ENCODE measurements at regions not wholly inside any gene's neighbourhood (a gene's known extent, or its start where the extent isn't known, plus 50 kb on each side); places are given as distances from the start of the nearest gene placed in this dataset.

DNA sequence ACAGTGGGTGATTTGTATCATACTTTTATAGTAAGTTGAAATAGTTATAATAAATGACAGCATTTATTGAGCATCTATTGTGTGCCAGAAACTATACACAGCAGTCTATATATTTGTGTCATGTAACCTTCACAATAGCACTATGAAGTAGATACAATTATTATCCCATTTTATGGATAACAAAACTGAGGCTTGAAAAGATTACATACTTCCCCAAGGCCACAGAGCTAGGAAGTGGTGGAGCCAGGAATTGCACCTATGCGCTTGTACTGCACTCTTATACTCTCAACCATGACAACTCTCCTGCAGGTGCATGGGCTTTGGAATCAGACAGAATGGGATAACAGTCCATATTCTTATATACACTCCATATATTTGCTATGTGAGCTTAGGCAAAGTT is 110.6 kb upstream of the SOX5 start:
- peaks cover 5% of the 10 kb centered on the region for H3K4me1 ChIP-seq (ENCODE audit: control insufficient read depth, insufficient read depth, low read length, unreplicated experiment)
- no peaks in the 10 kb centered on the region for H3K27me3 ChIP-seq (ENCODE audit: insufficient read depth, low read length)
- H3K79me2 ChIP-seq (ENCODE audit: control insufficient read depth, insufficient read depth, low read length, unreplicated experiment), result no peaks in the 10 kb centered on the region
- no peak overlapping the region for H3K27ac ChIP-seq (ENCODE audit: low read depth, low read length)
- no peaks in the 10 kb centered on the region for H3K36me3 ChIP-seq (ENCODE audit: insufficient read depth, low read length)
- H2AFZ ChIP-seq (ENCODE audit: low read length, unreplicated experiment), result no peak overlapping the region
- H3K4me3 ChIP-seq (ENCODE audit: low read depth, low read length), result no peak overlapping the region

DNA sequence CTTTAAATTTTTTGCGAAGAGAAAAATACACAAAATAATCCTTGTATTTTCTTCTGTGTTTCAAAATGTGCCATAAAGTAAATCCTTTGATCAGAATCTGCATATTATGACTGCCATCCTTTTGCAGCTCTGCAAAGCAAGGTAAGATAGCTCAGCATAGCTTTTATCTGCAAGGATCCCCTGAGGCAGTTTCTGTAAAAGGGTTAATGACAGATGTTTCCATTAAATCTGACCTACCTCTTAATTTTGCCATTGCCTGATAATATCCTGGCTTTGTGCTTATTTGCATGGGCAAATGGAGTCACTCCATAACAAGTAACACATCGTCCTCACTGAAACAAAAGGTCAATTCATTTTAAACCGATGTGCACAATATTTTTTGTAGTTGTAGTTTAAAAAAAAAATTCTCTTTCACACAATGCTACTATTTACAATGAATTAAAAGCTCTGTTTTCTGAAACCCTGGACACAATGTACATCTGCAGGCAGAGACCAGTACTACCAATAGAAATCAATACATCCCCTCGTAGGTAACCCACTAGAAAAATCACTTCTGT is 108.5 kb upstream of the SOX5 start:
- Histone ChIP-seq H2AFZ (ENCODE audit: low read length, unreplicated experiment) (no peak overlapping the region), H3K79me2 (ENCODE audit: control insufficient read depth, insufficient read depth, low read length, unreplicated experiment) (no peaks in the 10 kb centered on the region), H3K4me1 (ENCODE audit: control insufficient read depth, insufficient read depth, low read length, unreplicated experiment) (peaks cover 5% of the 10 kb centered on the region), H3K4me3 (ENCODE audit: low read depth, low read length) (no peak overlapping the region), H3K27me3 (ENCODE audit: insufficient read depth, low read length) (no peaks in the 10 kb centered on the region), H3K27ac (ENCODE audit: low read depth, low read length) (no peak overlapping the region), H3K36me3 (ENCODE audit: insufficient read depth, low read length) (no peaks in the 10 kb centered on the region)

DNA sequence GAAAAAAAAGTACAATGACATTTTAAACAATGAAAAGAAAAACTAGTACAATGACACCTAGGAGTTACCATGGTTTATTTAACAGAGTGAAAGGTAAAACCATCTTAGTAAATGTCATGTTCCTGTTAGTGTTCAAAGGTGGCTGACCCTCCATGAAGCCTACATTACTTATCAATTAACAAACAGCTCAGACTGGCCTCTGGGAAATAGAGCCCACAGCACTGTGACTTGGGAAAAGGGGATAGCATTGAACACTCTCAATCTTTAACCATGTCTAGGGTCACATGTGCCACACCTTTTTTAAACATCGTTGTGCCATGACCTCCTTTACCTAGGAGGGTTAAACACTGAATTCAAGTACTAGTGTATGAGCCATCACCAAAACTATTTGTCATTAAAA is 106.3 kb upstream of the SOX5 start:
- Histone ChIP-seq H3K4me1 (ENCODE audit: control insufficient read depth, insufficient read depth, low read length, unreplicated experiment) (no peaks in the 10 kb centered on the region), H2AFZ (ENCODE audit: low read length, unreplicated experiment) (no peak overlapping the region), H3K36me3 (ENCODE audit: insufficient read depth, low read length) (no peaks in the 10 kb centered on the region), H3K4me3 (ENCODE audit: low read depth, low read length) (no peak overlapping the region), H3K79me2 (ENCODE audit: control insufficient read depth, insufficient read depth, low read length, unreplicated experiment) (no peaks in the 10 kb centered on the region), H3K27me3 (ENCODE audit: insufficient read depth, low read length) (no peaks in the 10 kb centered on the region), H3K27ac (ENCODE audit: low read depth, low read length) (no peak overlapping the region)

DNA sequence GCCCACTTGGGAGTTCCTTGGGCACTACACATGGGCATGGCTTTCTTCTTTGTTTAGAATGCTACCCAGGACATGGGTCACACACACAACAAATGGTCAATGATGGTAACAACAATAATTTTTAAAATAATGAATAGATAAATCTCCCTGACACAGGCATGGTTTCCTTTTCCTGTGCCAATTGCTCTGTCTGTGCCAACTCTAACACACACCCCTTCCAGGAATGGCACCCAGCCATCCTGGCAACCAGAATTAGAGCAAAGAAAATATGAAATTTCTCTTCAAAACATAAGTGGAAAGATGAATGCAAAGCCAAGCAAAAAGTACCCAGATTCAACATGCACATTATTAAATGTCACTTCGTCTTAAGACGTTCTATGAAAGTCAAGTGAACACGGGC is 104.9 kb upstream of the SOX5 start:
- Histone ChIP-seq H2AFZ (ENCODE audit: low read length, unreplicated experiment) (no peak overlapping the region), H3K36me3 (ENCODE audit: insufficient read depth, low read length) (no peaks in the 10 kb centered on the region), H3K27me3 (ENCODE audit: insufficient read depth, low read length) (no peaks in the 10 kb centered on the region), H3K27ac (ENCODE audit: low read depth, low read length) (no peak overlapping the region), H3K79me2 (ENCODE audit: control insufficient read depth, insufficient read depth, low read length, unreplicated experiment) (no peaks in the 10 kb centered on the region), H3K4me3 (ENCODE audit: low read depth, low read length) (no peak overlapping the region), H3K4me1 (ENCODE audit: control insufficient read depth, insufficient read depth, low read length, unreplicated experiment) (no peaks in the 10 kb centered on the region)

DNA sequence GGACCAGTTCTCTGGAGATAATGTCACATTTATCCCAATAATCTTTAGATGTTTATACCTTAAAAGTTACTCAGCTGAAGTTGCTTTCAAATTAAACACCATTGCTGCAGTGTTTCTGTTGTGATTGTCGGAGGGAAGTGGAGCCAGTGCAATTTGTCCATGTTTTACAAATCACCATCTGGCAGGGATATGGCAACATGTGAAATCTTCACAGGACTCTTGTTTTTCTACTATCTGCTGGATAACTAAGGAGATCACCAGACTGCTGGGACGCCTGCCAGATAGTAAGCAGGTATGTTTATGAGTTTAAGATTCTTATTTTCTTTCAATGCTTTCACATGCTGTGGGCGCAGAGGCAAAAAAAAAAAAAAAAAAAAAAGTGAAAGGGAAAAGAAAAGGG is 100.3 kb upstream of the SOX5 start:
- peaks cover 14% of the 10 kb centered on the region; the same call in 1 of the 2 replicates for H3K27me3 ChIP-seq (ENCODE audit: insufficient read depth, low read length)
- H3K4me1 ChIP-seq (ENCODE audit: control insufficient read depth, insufficient read depth, low read length, unreplicated experiment), result peaks cover 15% of the 10 kb centered on the region
- H3K27ac ChIP-seq (ENCODE audit: low read depth, low read length), result no peak overlapping the region
- H2AFZ ChIP-seq (ENCODE audit: low read length, unreplicated experiment), result no peak overlapping the region
- H3K36me3 ChIP-seq (ENCODE audit: insufficient read depth, low read length), result no peaks in the 10 kb centered on the region
- H3K4me3 ChIP-seq (ENCODE audit: low read depth, low read length), result no peak overlapping the region
- H3K79me2 ChIP-seq (ENCODE audit: control insufficient read depth, insufficient read depth, low read length, unreplicated experiment), result no peaks in the 10 kb centered on the region

DNA sequence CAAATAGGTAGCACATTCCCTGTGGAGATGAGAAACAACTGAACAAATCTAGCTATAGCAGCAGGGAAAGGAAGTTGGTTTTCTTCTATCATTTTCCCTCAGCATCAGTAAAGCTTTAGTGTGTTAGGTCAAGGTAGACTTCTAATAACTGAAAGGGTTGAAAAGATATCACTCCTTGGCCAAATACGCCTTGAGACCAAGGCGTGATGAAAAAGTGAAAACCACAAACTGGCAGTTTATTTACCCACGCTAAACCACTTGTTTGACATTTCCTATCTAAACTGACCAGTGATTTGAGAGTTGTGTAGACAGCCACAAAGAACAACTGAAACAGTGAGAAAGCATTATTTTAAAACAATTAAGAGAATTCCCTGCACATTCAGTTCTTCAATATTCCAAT is 99.6 kb upstream of the SOX5 start:
- Histone ChIP-seq H3K79me2 (ENCODE audit: control insufficient read depth, insufficient read depth, low read length, unreplicated experiment) (no peaks in the 10 kb centered on the region), H3K4me1 (ENCODE audit: control insufficient read depth, insufficient read depth, low read length, unreplicated experiment) (peaks cover 15% of the 10 kb centered on the region), H3K4me3 (ENCODE audit: low read depth, low read length) (no peak overlapping the region), H3K27ac (ENCODE audit: low read depth, low read length) (no peak overlapping the region), H3K27me3 (ENCODE audit: insufficient read depth, low read length) (peaks cover 14% of the 10 kb centered on the region; the same call in 1 of the 2 replicates), H3K36me3 (ENCODE audit: insufficient read depth, low read length) (no peaks in the 10 kb centered on the region), H2AFZ (ENCODE audit: low read length, unreplicated experiment) (no peak overlapping the region)

DNA sequence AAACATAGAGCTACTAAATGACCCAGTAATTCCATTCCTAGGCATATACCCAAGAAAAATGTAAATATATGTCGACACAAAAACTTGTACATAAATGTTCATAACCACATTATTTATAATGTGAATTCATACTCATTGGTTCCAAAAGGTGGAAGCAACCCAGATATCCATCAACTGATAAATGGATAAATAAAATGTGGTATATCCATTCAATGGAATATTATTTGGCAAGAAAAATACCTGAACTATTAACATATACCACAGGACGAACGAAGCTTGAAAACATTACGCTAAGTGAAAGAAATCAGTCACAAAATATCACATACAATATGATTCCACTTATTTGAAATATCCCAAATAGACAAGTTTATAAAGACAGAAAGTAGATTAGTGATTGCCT is 99.0 kb upstream of the SOX5 start:
- Histone ChIP-seq H3K4me1 (ENCODE audit: control insufficient read depth, insufficient read depth, low read length, unreplicated experiment) (peaks cover 15% of the 10 kb centered on the region), H3K36me3 (ENCODE audit: insufficient read depth, low read length) (no peaks in the 10 kb centered on the region), H3K79me2 (ENCODE audit: control insufficient read depth, insufficient read depth, low read length, unreplicated experiment) (no peaks in the 10 kb centered on the region), H2AFZ (ENCODE audit: low read length, unreplicated experiment) (no peak overlapping the region), H3K27ac (ENCODE audit: low read depth, low read length) (no peak overlapping the region), H3K4me3 (ENCODE audit: low read depth, low read length) (no peak overlapping the region), H3K27me3 (ENCODE audit: insufficient read depth, low read length) (peaks cover 14% of the 10 kb centered on the region; the same call in 1 of the 2 replicates)

DNA sequence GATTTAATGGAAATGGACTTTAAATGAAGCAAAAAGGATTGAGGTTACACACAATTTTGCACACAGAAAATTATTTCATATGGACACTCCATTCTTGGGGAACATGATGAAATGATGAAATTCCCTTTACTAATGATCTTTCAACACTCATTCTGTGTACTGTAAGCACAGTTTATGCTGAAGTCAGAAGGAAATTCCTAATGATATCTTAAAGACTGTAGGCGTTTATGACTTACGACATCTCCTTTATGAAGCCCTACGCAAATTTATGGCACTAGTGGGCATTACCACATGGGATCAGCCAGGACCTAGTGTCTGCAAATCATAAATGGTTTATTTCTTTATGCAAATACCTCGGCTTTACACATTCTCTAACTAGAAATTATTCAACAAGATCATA is 97.9 kb upstream of the SOX5 start:
- peaks cover 15% of the 10 kb centered on the region for H3K4me1 ChIP-seq (ENCODE audit: control insufficient read depth, insufficient read depth, low read length, unreplicated experiment)
- no peak overlapping the region for H3K4me3 ChIP-seq (ENCODE audit: low read depth, low read length)
- H3K27me3 ChIP-seq (ENCODE audit: insufficient read depth, low read length), result peaks cover 14% of the 10 kb centered on the region; the same call in 1 of the 2 replicates
- H2AFZ ChIP-seq (ENCODE audit: low read length, unreplicated experiment), result no peak overlapping the region
- H3K36me3 ChIP-seq (ENCODE audit: insufficient read depth, low read length), result no peaks in the 10 kb centered on the region
- H3K27ac ChIP-seq (ENCODE audit: low read depth, low read length), result no peak overlapping the region
- H3K79me2 ChIP-seq (ENCODE audit: control insufficient read depth, insufficient read depth, low read length, unreplicated experiment), result no peaks in the 10 kb centered on the region

DNA sequence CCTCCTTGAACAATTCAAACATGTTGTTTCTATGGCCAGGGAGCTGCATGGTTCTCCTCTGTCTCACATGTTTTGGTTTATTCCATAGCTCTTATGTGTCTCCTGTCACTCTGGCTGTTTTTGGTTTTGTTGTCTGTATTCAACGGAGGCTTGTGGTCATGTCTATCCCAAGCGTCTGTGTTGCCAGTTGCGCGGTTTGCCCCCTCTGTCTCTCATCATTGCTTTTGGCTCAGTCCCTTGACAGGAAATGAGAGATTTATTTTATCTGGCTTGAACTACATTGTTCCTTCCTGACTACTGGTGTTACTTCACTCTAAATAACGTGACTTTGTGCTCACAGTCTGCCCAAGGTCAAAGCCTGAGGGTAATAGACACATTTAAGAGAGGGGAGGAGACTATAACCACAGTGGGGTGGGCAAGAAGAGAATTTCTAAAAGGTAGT is 96.4 kb upstream of the SOX5 start:
- no peaks in the 10 kb centered on the region for H3K79me2 ChIP-seq (ENCODE audit: control insufficient read depth, insufficient read depth, low read length, unreplicated experiment)
- H2AFZ ChIP-seq (ENCODE audit: low read length, unreplicated experiment), result no peak overlapping the region
- peak overlapping the region; percentile 39 for H3K27ac ChIP-seq (ENCODE audit: low read depth, low read length)
- H3K27me3 ChIP-seq (ENCODE audit: insufficient read depth, low read length), result peaks cover 14% of the 10 kb centered on the region
- peak overlapping the region; percentile 24 for H3K4me3 ChIP-seq (ENCODE audit: low read depth, low read length)
- H3K36me3 ChIP-seq (ENCODE audit: insufficient read depth, low read length), result no peaks in the 10 kb centered on the region
- peaks cover 15% of the 10 kb centered on the region for H3K4me1 ChIP-seq (ENCODE audit: control insufficient read depth, insufficient read depth, low read length, unreplicated experiment)

DNA sequence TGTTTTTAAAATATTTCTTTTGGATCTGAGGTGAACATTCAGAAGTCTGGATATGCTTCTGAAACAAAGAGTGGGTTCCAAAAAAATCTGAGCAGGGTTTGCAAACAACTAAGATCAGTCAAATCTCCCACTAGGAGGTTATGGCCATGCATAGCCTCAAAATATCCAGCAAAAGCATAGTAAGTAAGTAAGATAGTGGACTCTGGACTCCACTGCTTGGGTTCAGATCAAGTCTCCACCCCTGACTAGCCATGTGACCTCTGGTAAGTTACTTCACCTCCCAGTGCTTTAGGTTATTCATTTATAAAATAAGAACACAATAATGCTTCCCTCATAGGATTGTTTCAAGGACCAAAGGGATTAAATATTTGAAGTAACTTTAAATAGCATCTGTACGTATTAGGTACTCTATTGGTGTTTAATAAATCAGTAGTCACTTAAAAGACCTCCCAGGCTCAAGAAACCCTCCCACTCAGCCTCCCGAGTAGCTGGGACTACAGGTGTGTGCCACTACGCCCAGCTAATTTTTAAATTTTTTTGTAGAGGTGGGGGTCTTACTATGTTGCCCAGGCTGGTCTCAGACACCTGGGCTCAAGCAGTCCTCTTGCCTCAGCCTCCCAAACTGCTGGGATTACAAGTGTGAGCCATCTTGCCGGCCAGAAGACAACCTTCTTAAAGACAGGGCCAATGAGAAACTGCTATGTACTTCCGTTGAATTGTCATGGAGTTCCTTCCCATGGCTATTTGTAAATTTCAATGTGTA is 95.7 kb upstream of the SOX5 start:
- H3K36me3 ChIP-seq (ENCODE audit: insufficient read depth, low read length), result no peaks in the 10 kb centered on the region
- no peak overlapping the region for H2AFZ ChIP-seq (ENCODE audit: low read length, unreplicated experiment)
- H3K4me1 ChIP-seq (ENCODE audit: control insufficient read depth, insufficient read depth, low read length, unreplicated experiment), result peaks cover 15% of the 10 kb centered on the region
- peak overlapping the region; percentile 39; the same call in 1 of the 2 replicates for H3K27ac ChIP-seq (ENCODE audit: low read depth, low read length)
- 0 out of 2 replicates have a peak overlapping the region, but pooled peaks have one; percentile 24 for H3K4me3 ChIP-seq (ENCODE audit: low read depth, low read length)
- peaks cover 14% of the 10 kb centered on the region for H3K27me3 ChIP-seq (ENCODE audit: insufficient read depth, low read length)
- H3K79me2 ChIP-seq (ENCODE audit: control insufficient read depth, insufficient read depth, low read length, unreplicated experiment), result no peaks in the 10 kb centered on the region

DNA sequence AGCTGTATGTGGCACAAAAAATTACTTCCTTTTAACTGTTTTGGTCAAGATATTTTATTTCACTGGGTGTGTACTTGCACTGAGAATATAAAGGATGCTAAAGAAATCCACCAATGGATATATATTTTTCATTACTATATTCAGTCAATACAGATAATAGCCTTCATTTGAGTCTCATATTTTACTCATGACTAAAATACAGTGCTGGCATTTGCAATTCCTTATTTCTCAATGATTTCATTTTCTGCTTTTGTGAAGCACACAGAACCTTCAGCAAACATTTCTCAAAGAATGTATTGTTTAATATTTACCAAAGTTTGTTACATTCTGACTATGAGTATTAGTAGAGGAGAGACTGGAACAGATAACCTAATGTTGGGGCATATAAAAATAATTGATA is 93.2 kb upstream of the SOX5 start:
- no peak overlapping the region for H3K27ac ChIP-seq (ENCODE audit: low read depth, low read length)
- peaks cover 3% of the 10 kb centered on the region; the same call in 1 of the 2 replicates for H3K27me3 ChIP-seq (ENCODE audit: insufficient read depth, low read length)
- H3K79me2 ChIP-seq (ENCODE audit: control insufficient read depth, insufficient read depth, low read length, unreplicated experiment), result no peaks in the 10 kb centered on the region
- no peak overlapping the region for H2AFZ ChIP-seq (ENCODE audit: low read length, unreplicated experiment)
- H3K36me3 ChIP-seq (ENCODE audit: insufficient read depth, low read length), result no peaks in the 10 kb centered on the region
- no peak overlapping the region for H3K4me3 ChIP-seq (ENCODE audit: low read depth, low read length)
- H3K4me1 ChIP-seq (ENCODE audit: control insufficient read depth, insufficient read depth, low read length, unreplicated experiment), result peaks cover 33% of the 10 kb centered on the region
